ENCODE measurements at regions not wholly inside any gene's neighbourhood (a gene's known extent, or its start where the extent isn't known, plus 50 kb on each side); places are given as distances from the start of the nearest gene placed in this dataset. TPM values are rescaled to one million over a fixed set of nuclear protein-coding genes. Genes with fewer than 3 reads are reported as not detected.

Small RNA genes lying in the stretch of these regions (small RNA-seq; reads per million reads assigned to genes)
- not detected for gene RNU6-1265P

Measured in skeletal muscle satellite cell (primary cell).